GM12891 (cell line): ENCODE measurements at regions not wholly inside any gene's neighbourhood (a gene's known extent, or its start where the extent isn't known, plus 50 kb on each side); places are given as distances from the start of the nearest gene placed in this dataset.

Experiments used
- POLR2A ChIP-seq: IDR thresholded peaks from 2 replicates; pipeline ENCODE4 v1.6.1; 2011; ENCODE audit warnings: low read depth, low read length, control low read depth
- POLR2AphosphoS5 ChIP-seq: IDR thresholded peaks from 2 replicates; pipeline ENCODE4 v1.6.1; 2011; ENCODE audit warnings: low read depth, low read length, control low read depth
- SPI1 ChIP-seq: IDR thresholded peaks from 2 replicates; pipeline ENCODE4 v1.6.1; 2011; ENCODE audit warnings: low read depth, low read length, control low read depth
- TAF1 ChIP-seq: IDR thresholded peaks from 2 replicates; pipeline ENCODE4 v1.6.1; 2011; ENCODE audit warnings: low read depth, low read length, control low read depth

GRCh38 chr18:29660777-29661176 lies 1381.8 kb downstream of the DSC3 start:
- TF ChIP-seq POLR2A: no peak
- no peak for TF ChIP-seq POLR2AphosphoS5
- TF ChIP-seq TAF1: no peak
- no peak for TF ChIP-seq SPI1
